HepG2 (cell line): ENCODE measurements at regions not wholly inside any gene's neighbourhood (a gene's known extent, or its start where the extent isn't known, plus 50 kb on each side); places are given as distances from the start of the nearest gene placed in this dataset.

Source experiments
- ATAC-seq: fragments of 200-7000 bp; cut with Tn5 transposase; 3 replicates; pipeline ENCODE4 v1.9.1; 2020; ENCODE audit warnings: mild to moderate bottlenecking, moderate library complexity
- BruUV-seq: library from RNA; stranded (reverse); fragments of 400-500 nt; replicated peaks from 2 replicates; lab custom pipeline; 2021; lab: Mats Ljungman, UMichigan
- CTCF ChIA-PET: fragments of 300-600 bp; formaldehyde crosslinking; extraction: SDS; loops from one replicate; lab custom pipeline; 2021; ENCODE audit warnings: low total read pairs, inconsistent platforms, low intra/inter-chr PET ratio; lab: Yijun Ruan, JAX
- POLR2A ChIA-PET: fragments of 350-600 bp; sonication (Branson Sonifier 250); formaldehyde crosslinking; loops from one replicate; lab custom pipeline; 2020; ENCODE audit warnings: antibody characterized with exemption, inconsistent platforms; lab: Yijun Ruan, JAX
- DNase-seq: peaks from one replicate; pipeline ENCODE4 v3.0.0-alpha.2; 2015; ENCODE audit warnings: low spot score
- FAIRE-seq: peaks from 3 replicates; lab custom pipeline; 2011; peaks lifted over from hg19 to GRCh38; lab: Jason Lieb, UNC
- H2AFZ ChIP-seq: one replicate; pipeline ENCODE4 v1.6.1; 2011; ENCODE audit warnings: low read length, inconsistent platforms
- H3K27ac ChIP-seq: fragments of 300-600 bp; 3 replicates; pipeline ENCODE4 v1.8.0; 2011; ENCODE audit warnings: mixed run types, mild to moderate bottlenecking, mixed read lengths, low read length, inconsistent platforms; ENCODE audit not compliant: insufficient read depth; ENCODE audit errors: extremely low read length
- H3K27me3 ChIP-seq, 2 experiments: fragments of 200-600 bp in 1 of 2; 2 replicates in 1 of 2; 3 replicates in 1 of 2; pipeline versions ENCODE4 v1.6.0 to v1.8.0; 2011; ENCODE audit warnings: low read length in 2 of 2, mild to moderate bottlenecking in 2 of 2, moderate library complexity in 2 of 2, inconsistent platforms in 1 of 2; ENCODE audit not compliant: insufficient read depth in 2 of 2, control insufficient read depth in 1 of 2
- H3K36me3 ChIP-seq, 2 experiments: fragments of 200-600 bp in 1 of 2; replicated peaks in 1 of 2; 2 replicates in 1 of 2; 3 replicates in 1 of 2; pipeline versions ENCODE4 v1.5.1 to v1.8.0; 2011; ENCODE audit warnings: low read length in 2 of 2, inconsistent platforms in 1 of 2; ENCODE audit not compliant: insufficient read depth in 2 of 2, control insufficient read depth in 1 of 2
- H3K4me1 ChIP-seq: 2 replicates; pipeline ENCODE4 v1.5.1; 2012; ENCODE audit warnings: low read length, inconsistent platforms; ENCODE audit not compliant: insufficient read depth
- H3K4me2 ChIP-seq: 2 replicates; pipeline ENCODE4 v1.6.0; 2011; ENCODE audit warnings: low read depth, low read length, inconsistent platforms
- H3K4me3 ChIP-seq, 3 experiments: fragments of 200-600 bp in 1 of 3; sonication (generic), shearing (Covaris generic) in 1 of 3; replicated peaks in 1 of 3; 2 replicates each; pipeline ENCODE4 v1.5.1; 2011 to 2016; ENCODE audit warnings: low read length in 3 of 3, inconsistent platforms in 2 of 3, low read depth in 2 of 3, mild to moderate bottlenecking in 2 of 3, control low read depth in 1 of 3, mixed read lengths in 1 of 3; ENCODE audit not compliant: insufficient read depth in 1 of 3
- H3K79me2 ChIP-seq: one replicate; pipeline ENCODE4 v1.6.1; 2011; ENCODE audit warnings: low read length, inconsistent platforms; ENCODE audit not compliant: insufficient read depth
- H3K9ac ChIP-seq: 2 replicates; pipeline ENCODE4 v1.6.0; 2011; ENCODE audit warnings: mild to moderate bottlenecking, low read depth, low read length, inconsistent platforms; ENCODE audit not compliant: insufficient read depth
- H3K9me3 ChIP-seq: 2 replicates; pipeline ENCODE4 v1.5.1; 2012; ENCODE audit warnings: mild to moderate bottlenecking, low read length
- H4K20me1 ChIP-seq: 2 replicates; pipeline ENCODE4 v1.6.0; 2011; ENCODE audit warnings: inconsistent platforms, mild to moderate bottlenecking, low read length, moderate library complexity; ENCODE audit not compliant: insufficient read depth
- BCL3 ChIP-seq: sonication (generic); formaldehyde crosslinking; IDR thresholded peaks from 2 replicates; pipeline ENCODE4 v1.5.1; 2020; ENCODE audit warnings: mild to moderate bottlenecking, missing genetic modification reagents, moderate library complexity
- FOXK1 ChIP-seq: sonication (generic); formaldehyde crosslinking; IDR thresholded peaks from 2 replicates; pipeline ENCODE4 v1.4.0; 2020; ENCODE audit warnings: low read depth, missing genetic modification reagents, borderline replicate concordance
- HOXA9 ChIP-seq: sonication (generic); formaldehyde crosslinking; IDR thresholded peaks from 2 replicates; pipeline ENCODE4 v1.8.1; 2022; ENCODE audit warnings: missing genetic modification reagents, mild to moderate bottlenecking, moderate library complexity, borderline replicate concordance
- KDM1A ChIP-seq: IDR thresholded peaks from 2 replicates; pipeline ENCODE4 v1.6.1; 2016; ENCODE audit warnings: missing compliant biosample characterization
- KLF13 ChIP-seq: sonication (generic); formaldehyde crosslinking; IDR thresholded peaks from 2 replicates; pipeline ENCODE4 v1.4.0; 2020; ENCODE audit warnings: mild to moderate bottlenecking, missing genetic modification reagents
- KMT2A ChIP-seq: sonication (generic); formaldehyde crosslinking; IDR thresholded peaks from 2 replicates; pipeline ENCODE4 v1.4.0; 2020; ENCODE audit warnings: missing genetic modification reagents
- MLLT10 ChIP-seq: sonication (generic); formaldehyde crosslinking; IDR thresholded peaks from 2 replicates; pipeline ENCODE4 v1.4.0; 2020; ENCODE audit warnings: missing genetic modification reagents
- RFX3 ChIP-seq: IDR thresholded peaks from 2 replicates; pipeline ENCODE4 v1.6.1; 2016; ENCODE audit warnings: missing biosample characterization, missing genetic modification reagents
- RFXANK ChIP-seq: IDR thresholded peaks from 2 replicates; pipeline ENCODE4 v1.6.1; 2016
- STAT5B ChIP-seq: sonication (generic); formaldehyde crosslinking; IDR thresholded peaks from 2 replicates; pipeline ENCODE4 v1.4.0; 2020; ENCODE audit warnings: missing genetic modification reagents
- TARDBP ChIP-seq: sonication (generic); formaldehyde crosslinking; IDR thresholded peaks from 2 replicates; pipeline ENCODE4 v1.8.0; 2022; ENCODE audit warnings: mild to moderate bottlenecking, missing genetic modification reagents
- TBL1XR1 ChIP-seq: fragments of 150-350 bp; IDR thresholded peaks from 2 replicates; pipeline ENCODE4 v1.6.1; 2014; ENCODE audit warnings: borderline replicate concordance, low read length; ENCODE audit not compliant: partially characterized antibody
- ZFY ChIP-seq: sonication (generic); formaldehyde crosslinking; IDR thresholded peaks from 2 replicates; pipeline ENCODE4 v1.4.0; 2020; ENCODE audit warnings: missing genetic modification reagents
- ZFYVE20 ChIP-seq: sonication (generic); formaldehyde crosslinking; IDR thresholded peaks from 2 replicates; pipeline ENCODE4 v1.8.0; 2023; ENCODE audit warnings: low read depth, mild to moderate bottlenecking, moderate library complexity, missing genetic modification reagents, borderline replicate concordance
- ZMYM2 ChIP-seq: sonication (generic); formaldehyde crosslinking; IDR thresholded peaks from 2 replicates; pipeline ENCODE4 v1.8.0; 2022; ENCODE audit warnings: mild to moderate bottlenecking, missing genetic modification reagents
- ZNF644 ChIP-seq: IDR thresholded peaks from 2 replicates; pipeline ENCODE4 v1.6.1; 2016; ENCODE audit warnings: low read depth
- ZNF776 ChIP-seq: sonication (generic); formaldehyde crosslinking; IDR thresholded peaks from 2 replicates; pipeline ENCODE4 v1.4.0; 2020; ENCODE audit warnings: mild to moderate bottlenecking, missing genetic modification reagents
- WGBS: methylation state at CpG from one replicate; pipeline ENCODE4 v1.1.6; 2017; ENCODE audit warnings: low lambda C conversion rate; 5-methylcytosine and 5-hydroxymethylcytosine counted together
- in situ Hi-C: cut with HindIII; loops from 2 replicates; pipeline ENCODE4 v1.10.0; 2017; ENCODE audit warnings: low pct_unique_long_range_greater_than_20kb; ENCODE audit not compliant: extremely low pct_ligation_motif_present
- intact Hi-C: fragments of 100-400 bp; cut with micrococcal nuclease; formaldehyde crosslinking; loops from one replicate; pipeline ENCODE4 v1.10.0; 2022; ENCODE audit not compliant: unreplicated experiment
- TF ChIP-seq, protein P1 (sequence below): sonication (generic); formaldehyde crosslinking; IDR thresholded peaks from 2 replicates; pipeline ENCODE4 v1.5.0; 2020; ENCODE audit warnings: missing genetic modification reagents
- TF ChIP-seq, protein P2 (sequence below): sonication (generic); formaldehyde crosslinking; IDR thresholded peaks from 2 replicates; pipeline ENCODE4 v1.5.1; 2020; ENCODE audit warnings: missing genetic modification reagents, mild to moderate bottlenecking, borderline replicate concordance
- TF ChIP-seq, protein P3 (sequence below): IDR thresholded peaks from 2 replicates; pipeline ENCODE4 v1.6.1; 2016; ENCODE audit warnings: missing compliant biosample characterization, missing genetic modification reagents, borderline replicate concordance

- TF ChIP-seq MLLT10 (CRISPR knock-in tag) (no peak), BCL3 (CRISPR knock-in tag) (no peak), FOXK1 (CRISPR knock-in tag) (no peak), RFXANK (CRISPR knock-in tag) (no peak)
Measured at GRCh38 chr17:55969562-55970324, 183.5 kb upstream of the ANKFN1 start (continued).

DNA sequence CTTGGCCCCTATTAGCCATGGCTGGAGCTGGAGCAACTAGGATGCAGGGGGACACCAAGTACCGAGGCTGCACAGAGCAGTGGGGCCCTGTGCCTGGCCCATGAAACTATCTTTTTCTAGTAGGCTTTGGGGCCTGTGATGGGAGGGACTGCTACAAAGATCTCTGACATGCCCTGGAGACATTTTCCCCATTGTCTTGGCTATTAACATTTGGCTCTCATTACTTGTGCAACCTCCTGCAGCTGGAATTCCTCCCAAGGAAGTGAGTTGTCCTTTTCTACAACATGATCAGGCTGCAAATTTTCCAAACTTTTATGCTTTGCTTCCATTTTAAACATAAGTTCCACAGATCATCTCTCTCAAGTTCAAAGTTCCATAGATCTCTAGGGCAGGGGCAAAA, 174.7 kb upstream of the ANKFN1 start:
- Histone ChIP-seq H3K9me3 (no peaks in the 10 kb centered on the region), H3K4me1 (no peaks in the 10 kb centered on the region), H3K27me3 (no peaks in the 10 kb centered on the region), H2AFZ (no peak overlapping the region), H3K79me2 (no peaks in the 10 kb centered on the region), H3K9ac (no peak overlapping the region), H3K36me3 (no peaks in the 10 kb centered on the region), H3K4me3 (no peak overlapping the region), H3K27ac (no peak overlapping the region), H3K4me2 (no peak overlapping the region), H4K20me1 (no peaks in the 10 kb centered on the region)
- ChIA-PET POLR2A (no interaction called here), CTCF (no interaction called here)
- FAIRE-seq (no peak), DNase-seq (no peak), ATAC-seq (no peak)
- in situ Hi-C loops = no loop called here
- intact Hi-C loops = no loop called here
- 0% methylated on average over 1 of the region's 1 CpG for WGBS
- no TSS peak for BruUV-seq
- TF ChIP-seq, protein P1, sequence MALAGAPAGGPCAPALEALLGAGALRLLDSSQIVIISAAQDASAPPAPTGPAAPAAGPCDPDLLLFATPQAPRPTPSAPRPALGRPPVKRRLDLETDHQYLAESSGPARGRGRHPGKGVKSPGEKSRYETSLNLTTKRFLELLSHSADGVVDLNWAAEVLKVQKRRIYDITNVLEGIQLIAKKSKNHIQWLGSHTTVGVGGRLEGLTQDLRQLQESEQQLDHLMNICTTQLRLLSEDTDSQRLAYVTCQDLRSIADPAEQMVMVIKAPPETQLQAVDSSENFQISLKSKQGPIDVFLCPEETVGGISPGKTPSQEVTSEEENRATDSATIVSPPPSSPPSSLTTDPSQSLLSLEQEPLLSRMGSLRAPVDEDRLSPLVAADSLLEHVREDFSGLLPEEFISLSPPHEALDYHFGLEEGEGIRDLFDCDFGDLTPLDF = no peak
- TF ChIP-seq, protein P2, sequence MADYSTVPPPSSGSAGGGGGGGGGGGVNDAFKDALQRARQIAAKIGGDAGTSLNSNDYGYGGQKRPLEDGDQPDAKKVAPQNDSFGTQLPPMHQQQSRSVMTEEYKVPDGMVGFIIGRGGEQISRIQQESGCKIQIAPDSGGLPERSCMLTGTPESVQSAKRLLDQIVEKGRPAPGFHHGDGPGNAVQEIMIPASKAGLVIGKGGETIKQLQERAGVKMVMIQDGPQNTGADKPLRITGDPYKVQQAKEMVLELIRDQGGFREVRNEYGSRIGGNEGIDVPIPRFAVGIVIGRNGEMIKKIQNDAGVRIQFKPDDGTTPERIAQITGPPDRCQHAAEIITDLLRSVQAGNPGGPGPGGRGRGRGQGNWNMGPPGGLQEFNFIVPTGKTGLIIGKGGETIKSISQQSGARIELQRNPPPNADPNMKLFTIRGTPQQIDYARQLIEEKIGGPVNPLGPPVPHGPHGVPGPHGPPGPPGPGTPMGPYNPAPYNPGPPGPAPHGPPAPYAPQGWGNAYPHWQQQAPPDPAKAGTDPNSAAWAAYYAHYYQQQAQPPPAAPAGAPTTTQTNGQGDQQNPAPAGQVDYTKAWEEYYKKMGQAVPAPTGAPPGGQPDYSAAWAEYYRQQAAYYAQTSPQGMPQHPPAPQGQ (CRISPR knock-in tag) = no peak
- TF ChIP-seq KLF13 (CRISPR knock-in tag) = no peak
- TF ChIP-seq HOXA9 (CRISPR knock-in tag) = no peak
- no peak for TF ChIP-seq ZNF644 (CRISPR knock-in tag)
- no peak for TF ChIP-seq RFX3 (CRISPR knock-in tag)
- TF ChIP-seq, protein P3, sequence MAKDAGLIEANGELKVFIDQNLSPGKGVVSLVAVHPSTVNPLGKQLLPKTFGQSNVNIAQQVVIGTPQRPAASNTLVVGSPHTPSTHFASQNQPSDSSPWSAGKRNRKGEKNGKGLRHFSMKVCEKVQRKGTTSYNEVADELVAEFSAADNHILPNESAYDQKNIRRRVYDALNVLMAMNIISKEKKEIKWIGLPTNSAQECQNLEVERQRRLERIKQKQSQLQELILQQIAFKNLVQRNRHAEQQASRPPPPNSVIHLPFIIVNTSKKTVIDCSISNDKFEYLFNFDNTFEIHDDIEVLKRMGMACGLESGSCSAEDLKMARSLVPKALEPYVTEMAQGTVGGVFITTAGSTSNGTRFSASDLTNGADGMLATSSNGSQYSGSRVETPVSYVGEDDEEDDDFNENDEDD (CRISPR knock-in tag) = no peak
- no peak for TF ChIP-seq ZFYVE20 (CRISPR knock-in tag)
- TF ChIP-seq ZMYM2 (CRISPR knock-in tag) = no peak
- no peak for TF ChIP-seq STAT5B (CRISPR knock-in tag)
- no peak for TF ChIP-seq KDM1A (CRISPR knock-in tag)
- no peak for TF ChIP-seq ZNF776
- TF ChIP-seq TARDBP = no peak
- TF ChIP-seq ZFY (CRISPR knock-in tag) = no peak
- TF ChIP-seq KMT2A = no peak
- TF ChIP-seq TBL1XR1 = no peak
